MCF 10A (cell line): ENCODE measurements at regions not wholly inside any gene's neighbourhood (a gene's known extent, or its start where the extent isn't known, plus 50 kb on each side); places are given as distances from the start of the nearest gene placed in this dataset.
"Not testable (repeated sequence)": the region's sequence is repeated elsewhere in the genome, so short reads cannot be mapped to it uniquely, and the experiment has no call there.

Experiments used
- BruUV-seq: library from RNA; stranded (reverse); fragments of 400-500 nt; replicated peaks from 2 replicates; lab custom pipeline; 2021; lab: Mats Ljungman, UMichigan
- CTCF ChIA-PET: fragments of 300-600 bp; sonication (Branson Sonifier 250); formaldehyde crosslinking; extraction: SDS; loops from one replicate; lab custom pipeline; 2021; ENCODE audit warnings: antibody characterized with exemption, inconsistent platforms; lab: Yijun Ruan, JAX
- POLR2A ChIA-PET: fragments of 300-600, 350-650 bp; sonication (Branson Sonifier 250); formaldehyde crosslinking; extraction: SDS; loops from one replicate; lab custom pipeline; 2020; ENCODE audit warnings: antibody characterized with exemption, inconsistent platforms; lab: Yijun Ruan, JAX
- DNase-seq: peaks from one replicate; pipeline ENCODE4 v3.0.0-alpha.2; 2018; ENCODE audit not compliant: unreplicated experiment
- H3K27ac Mint-ChIP-seq: one replicate; pipeline ENCODE4 v1.8.0; 2022; ENCODE audit warnings: mild to moderate bottlenecking, low read depth, mixed read lengths; ENCODE audit not compliant: unreplicated experiment
- H3K27me3 Mint-ChIP-seq: one replicate; pipeline ENCODE4 v1.8.0; 2022; ENCODE audit warnings: mixed read lengths; ENCODE audit not compliant: insufficient read depth, unreplicated experiment
- H3K36me3 Mint-ChIP-seq: one replicate; pipeline ENCODE4 v1.8.0; 2022; ENCODE audit warnings: mild to moderate bottlenecking, moderate library complexity, mixed read lengths; ENCODE audit not compliant: insufficient read depth, unreplicated experiment
- H3K4me1 Mint-ChIP-seq: one replicate; pipeline ENCODE4 v1.8.0; 2022; ENCODE audit warnings: mixed read lengths; ENCODE audit not compliant: insufficient read depth, unreplicated experiment
- H3K4me3 Mint-ChIP-seq: one replicate; pipeline ENCODE4 v1.8.0; 2022; ENCODE audit warnings: mild to moderate bottlenecking, moderate library complexity, mixed read lengths; ENCODE audit not compliant: unreplicated experiment
- H3K9me3 Mint-ChIP-seq: one replicate; pipeline ENCODE4 v1.8.0; 2022; ENCODE audit warnings: mixed read lengths; ENCODE audit not compliant: unreplicated experiment
- CTCF ChIP-seq: fragments of 200-600 bp; IDR thresholded peaks from one replicate; pipeline ENCODE4 v1.8.0; 2022; ENCODE audit warnings: antibody characterized with exemption, mild to moderate bottlenecking; ENCODE audit not compliant: unreplicated experiment
- intact Hi-C: fragments of 100-400 bp; cut with micrococcal nuclease; formaldehyde crosslinking; loops from 2 replicates; pipeline ENCODE4 v1.14.1; 2022

GRCh38 chr7:67661-68395 is 124.5 kb upstream of the FAM20C start:
- no TSS peak for BruUV-seq
- ChIA-PET POLR2A (no interaction called here), CTCF (interaction anchor here (0.6 kb wide), 1 partner anchor 14 kb away, joined by 3 read pairs; no protein-coding TSS in a partner anchor)
- Mint-ChIP-seq H3K36me3 (no peaks in the 10 kb centered on the region), H3K4me1 (no peaks in the 10 kb centered on the region), H3K27ac (no peak overlapping the region), H3K9me3 (no peaks in the 10 kb centered on the region), H3K27me3 (no peaks in the 10 kb centered on the region), H3K4me3 (no peak overlapping the region)
- no peak for DNase-seq
- TF ChIP-seq CTCF = no peak
- intact Hi-C loops = no loop called here

- Mint-ChIP-seq H3K4me1 (no peaks in the 10 kb centered on the region), H3K27me3 (no peaks in the 10 kb centered on the region), H3K4me3 (no peak overlapping the region), H3K36me3 (no peaks in the 10 kb centered on the region), H3K9me3 (no peaks in the 10 kb centered on the region), H3K27ac (no peak overlapping the region)
- DNase-seq = no peak
- CTCF ChIA-PET = interaction anchor here (0.6 kb wide), 1 partner anchor 14 kb away, joined by 3 read pairs; no protein-coding TSS in a partner anchor
- intact Hi-C loops = no loop called here
- no TSS peak for BruUV-seq
- POLR2A ChIA-PET = no interaction called here
- no peak for TF ChIP-seq CTCF
Measured at GRCh38 chr7:68629-69028, 123.7 kb upstream of the FAM20C start.

GRCh38 chr7:69052-69451 is 123.3 kb upstream of the FAM20C start:
- DNase-seq, H3K27ac Mint-ChIP-seq, intact Hi-C loops, H3K4me3 Mint-ChIP-seq, H3K9me3 Mint-ChIP-seq, H3K4me1 Mint-ChIP-seq, BruUV-seq, H3K36me3 Mint-ChIP-seq, CTCF ChIA-PET, POLR2A ChIA-PET, H3K27me3 Mint-ChIP-seq: not testable (repeated sequence)

- H3K4me3 Mint-ChIP-seq, DNase-seq, H3K27me3 Mint-ChIP-seq, POLR2A ChIA-PET, H3K36me3 Mint-ChIP-seq, BruUV-seq, H3K4me1 Mint-ChIP-seq, H3K27ac Mint-ChIP-seq, intact Hi-C loops, H3K9me3 Mint-ChIP-seq, CTCF ChIA-PET: not testable (repeated sequence)
Measured at GRCh38 chr7:69499-70123, 122.8 kb upstream of the FAM20C start.

- DNase-seq, H3K4me3 Mint-ChIP-seq, intact Hi-C loops, H3K4me1 Mint-ChIP-seq, H3K27me3 Mint-ChIP-seq, H3K27ac Mint-ChIP-seq, H3K9me3 Mint-ChIP-seq, POLR2A ChIA-PET, H3K36me3 Mint-ChIP-seq, BruUV-seq, CTCF ChIA-PET: not testable (repeated sequence)
Measured at GRCh38 chr7:70207-70606, 122.2 kb upstream of the FAM20C start.

GRCh38 chr7:70989-71388 is 121.4 kb upstream of the FAM20C start:
- CTCF ChIA-PET, H3K4me1 Mint-ChIP-seq: not testable (repeated sequence)
- peak; percentile 29 for DNase-seq

GRCh38 chr7:72266-73057 is 119.9 kb upstream of the FAM20C start:
- CTCF ChIA-PET, BruUV-seq, H3K27me3 Mint-ChIP-seq, H3K9me3 Mint-ChIP-seq, intact Hi-C loops, H3K4me1 Mint-ChIP-seq, H3K36me3 Mint-ChIP-seq, DNase-seq, H3K4me3 Mint-ChIP-seq, H3K27ac Mint-ChIP-seq, POLR2A ChIA-PET: not testable (repeated sequence)

More at GRCh38 chr7:70989-71388, 121.4 kb upstream of the FAM20C start:
- H3K27me3 Mint-ChIP-seq, BruUV-seq, H3K27ac Mint-ChIP-seq, H3K9me3 Mint-ChIP-seq, H3K4me3 Mint-ChIP-seq, H3K36me3 Mint-ChIP-seq, POLR2A ChIA-PET, intact Hi-C loops: not testable (repeated sequence)
